Activated CD4-positive, alpha-beta memory T cell treated with anti-CD3 and anti-CD28 coated beads, Interleukin-2, amount 10 ng/mL, durations not matched to agents 7 days and 5 days (primary cell): ENCODE measurements at regions not wholly inside any gene's neighbourhood (a gene's known extent, or its start where the extent isn't known, plus 50 kb on each side); places are given as distances from the start of the nearest gene placed in this dataset.

ENCODE experiments used
- CTCF ChIA-PET: fragments of 350-600 bp; sonication (Branson Sonifier 250); formaldehyde crosslinking; loops from one replicate; lab custom pipeline; 2021; ENCODE audit warnings: antibody characterized with exemption, inconsistent platforms; lab: Charles Lee
- POLR2A ChIA-PET: fragments of 350-600 bp; sonication (Branson Sonifier 250); formaldehyde crosslinking; loops from one replicate; lab custom pipeline; 2021; ENCODE audit warnings: antibody characterized with exemption; lab: Charles Lee
- DNase-seq: peaks from one replicate; pipeline ENCODE4 v3.0.0-alpha.2; 2020
- H3K27ac Mint-ChIP-seq: one replicate; pipeline ENCODE4 v1.8.0; 2021; ENCODE audit warnings: mild to moderate bottlenecking, mixed read lengths
- H3K27me3 Mint-ChIP-seq: one replicate; pipeline ENCODE4 v1.8.0; 2021; ENCODE audit warnings: mixed read lengths
- H3K36me3 Mint-ChIP-seq: one replicate; pipeline ENCODE4 v1.8.0; 2021; ENCODE audit warnings: low read depth, mixed read lengths
- H3K4me1 Mint-ChIP-seq: one replicate; pipeline ENCODE4 v1.8.0; 2021; ENCODE audit warnings: mixed read lengths
- H3K4me3 Mint-ChIP-seq: one replicate; pipeline ENCODE4 v1.8.0; 2021; ENCODE audit warnings: mild to moderate bottlenecking, mixed read lengths
- H3K9me3 Mint-ChIP-seq: one replicate; pipeline ENCODE4 v1.8.0; 2021; ENCODE audit warnings: mixed read lengths

GRCh38 chr7:37532636-37533035 lies 84.0 kb upstream of the ELMO1 start:
- no peaks in the 10 kb centered on the region for H3K4me1 Mint-ChIP-seq
- H3K4me3 Mint-ChIP-seq: no peak overlapping the region
- ChIA-PET POLR2A (no interaction called here), CTCF (interaction anchor here (1.0 kb wide), 1 partner anchor 37 kb away, joined by 3 read pairs; no protein-coding TSS in a partner anchor)
- no peak overlapping the region for H3K27ac Mint-ChIP-seq
- DNase-seq: no peak
- H3K9me3 Mint-ChIP-seq: no peaks in the 10 kb centered on the region
- H3K27me3 Mint-ChIP-seq: peaks cover 16% of the 10 kb centered on the region
- H3K36me3 Mint-ChIP-seq: no peaks in the 10 kb centered on the region

DNA sequence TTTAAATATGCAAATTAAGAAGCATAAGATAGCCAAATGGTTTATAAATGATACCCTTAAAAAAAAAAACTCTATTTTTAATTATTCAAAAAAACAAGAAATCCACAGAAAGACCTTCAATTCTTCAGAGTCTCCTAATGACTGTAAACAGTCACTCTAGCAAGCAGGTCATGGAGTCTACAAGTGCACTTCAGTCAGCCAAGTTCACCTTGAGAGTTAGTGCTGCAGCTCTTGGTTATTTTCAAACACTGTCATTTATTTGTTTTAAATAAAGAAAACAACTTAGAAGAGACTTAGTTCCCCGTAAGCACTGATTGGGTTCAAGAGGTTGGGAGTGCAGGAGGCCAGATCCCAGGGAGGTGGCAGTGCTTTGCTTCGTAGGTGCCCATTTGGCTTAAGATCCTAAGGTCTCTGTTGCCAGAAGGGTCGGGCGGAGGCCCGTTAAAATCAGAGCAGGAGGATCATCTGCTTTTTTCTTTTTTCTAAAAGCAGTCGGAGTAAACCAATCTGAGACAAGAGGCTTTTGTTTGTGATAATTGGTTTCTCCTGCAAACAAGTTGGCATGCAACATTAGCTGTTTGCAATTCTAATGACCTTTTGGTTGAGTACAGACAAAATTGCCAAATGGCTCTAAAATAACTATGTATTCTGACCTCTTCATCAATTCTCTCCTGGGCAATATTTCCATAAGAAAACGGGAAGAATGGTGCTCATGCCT lies 86.4 kb upstream of the ELMO1 start:
- Mint-ChIP-seq H3K27ac (no peak overlapping the region), H3K4me1 (no peaks in the 10 kb centered on the region), H3K27me3 (peaks cover 17% of the 10 kb centered on the region), H3K9me3 (no peaks in the 10 kb centered on the region), H3K36me3 (no peaks in the 10 kb centered on the region), H3K4me3 (no peak overlapping the region)
- no peak for DNase-seq
- ChIA-PET POLR2A (no interaction called here), CTCF (no interaction called here)

DNA sequence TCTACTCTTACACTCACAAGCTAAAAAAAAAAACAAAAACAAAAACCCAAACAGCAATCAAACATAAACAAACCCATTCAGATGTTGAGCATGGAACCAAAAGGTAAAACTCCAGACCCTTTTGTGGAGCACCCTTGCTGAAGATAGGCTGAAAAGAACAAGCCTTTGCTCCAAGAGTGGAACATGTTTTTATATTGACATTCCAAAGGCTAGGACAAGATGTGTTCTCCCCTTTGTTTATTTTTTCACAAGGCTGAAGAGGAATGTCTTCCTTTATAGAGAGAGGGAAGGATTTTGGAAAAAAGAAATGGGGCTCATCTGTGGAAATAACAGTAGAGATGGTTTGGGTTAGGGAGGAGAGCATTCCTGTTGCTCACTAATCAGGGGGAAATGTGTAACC lies 87.2 kb upstream of the ELMO1 start:
- Mint-ChIP-seq H3K4me3 (no peak overlapping the region), H3K9me3 (no peaks in the 10 kb centered on the region), H3K4me1 (no peaks in the 10 kb centered on the region), H3K36me3 (no peaks in the 10 kb centered on the region), H3K27me3 (peaks cover 17% of the 10 kb centered on the region), H3K27ac (no peak overlapping the region)
- no peak for DNase-seq
- CTCF ChIA-PET: no interaction called here
- POLR2A ChIA-PET: no interaction called here

GRCh38 chr7:37536706-37537105 lies 88.0 kb upstream of the ELMO1 start:
- no peak overlapping the region for H3K4me3 Mint-ChIP-seq
- H3K27ac Mint-ChIP-seq: no peak overlapping the region
- ChIA-PET POLR2A (no interaction called here), CTCF (no interaction called here)
- no peak for DNase-seq
- no peaks in the 10 kb centered on the region for H3K36me3 Mint-ChIP-seq
- H3K27me3 Mint-ChIP-seq: peaks cover 13% of the 10 kb centered on the region
- no peaks in the 10 kb centered on the region for H3K4me1 Mint-ChIP-seq
- no peaks in the 10 kb centered on the region for H3K9me3 Mint-ChIP-seq

DNA sequence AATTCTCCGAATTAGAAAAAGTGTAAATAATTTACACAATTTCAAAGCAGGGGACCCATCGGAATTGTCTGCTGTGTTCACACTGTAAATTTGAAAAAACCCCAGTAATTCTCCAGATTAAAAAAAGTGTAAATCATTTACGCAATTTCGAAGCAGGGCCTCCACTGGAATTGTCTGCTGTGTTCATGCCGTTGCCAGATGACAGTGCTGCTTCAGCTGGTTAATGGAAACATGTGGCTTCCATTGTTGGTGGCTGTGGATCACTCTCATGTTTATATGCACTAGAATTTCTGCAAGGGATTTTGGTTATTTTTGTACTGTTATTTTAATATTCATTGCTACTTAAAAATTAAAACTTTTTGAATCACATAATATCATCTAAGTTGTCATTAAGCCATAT lies 88.8 kb upstream of the ELMO1 start:
- Mint-ChIP-seq H3K36me3 (no peaks in the 10 kb centered on the region), H3K9me3 (no peaks in the 10 kb centered on the region), H3K27ac (no peak overlapping the region), H3K4me3 (no peak overlapping the region), H3K27me3 (peaks cover 10% of the 10 kb centered on the region), H3K4me1 (no peaks in the 10 kb centered on the region)
- DNase-seq: no peak
- ChIA-PET CTCF (no interaction called here), POLR2A (no interaction called here)

DNA sequence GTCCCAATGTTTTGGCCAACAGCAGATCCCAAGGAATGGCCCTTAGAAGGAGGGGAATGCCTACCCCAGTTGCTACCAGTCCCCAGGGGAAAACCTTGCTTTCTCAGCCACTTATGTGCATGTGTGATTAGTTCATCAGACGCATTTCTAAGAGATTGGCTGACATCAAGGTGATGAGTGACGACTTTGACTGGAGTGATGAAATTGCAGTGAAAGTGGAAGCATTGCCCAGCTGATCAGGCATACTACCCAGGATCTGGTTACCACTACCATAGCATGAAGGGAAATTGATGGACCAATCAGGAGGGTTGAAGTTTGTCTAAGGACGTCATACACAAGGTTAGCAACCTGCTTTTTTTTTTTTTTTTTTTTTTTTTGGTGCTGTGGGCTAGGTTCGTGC lies 90.3 kb upstream of the ELMO1 start:
- no peak overlapping the region for H3K27ac Mint-ChIP-seq
- no peaks in the 10 kb centered on the region for H3K36me3 Mint-ChIP-seq
- H3K4me1 Mint-ChIP-seq: no peaks in the 10 kb centered on the region
- no peak for DNase-seq
- no peak overlapping the region for H3K4me3 Mint-ChIP-seq
- H3K9me3 Mint-ChIP-seq: no peaks in the 10 kb centered on the region
- ChIA-PET POLR2A (no interaction called here), CTCF (no interaction called here)
- peaks cover 9% of the 10 kb centered on the region for H3K27me3 Mint-ChIP-seq

- H3K9me3 Mint-ChIP-seq: no peaks in the 10 kb centered on the region
- H3K27ac Mint-ChIP-seq: no peak overlapping the region
- ChIA-PET POLR2A (no interaction called here), CTCF (no interaction called here)
- H3K36me3 Mint-ChIP-seq: no peaks in the 10 kb centered on the region
- no peak for DNase-seq
- no peak overlapping the region for H3K4me3 Mint-ChIP-seq
- no peaks in the 10 kb centered on the region for H3K4me1 Mint-ChIP-seq
- peaks cover 9% of the 10 kb centered on the region for H3K27me3 Mint-ChIP-seq
These were observed 92.3 kb upstream of the ELMO1 start for GRCh38 chr7:37540917-37541316.

DNA sequence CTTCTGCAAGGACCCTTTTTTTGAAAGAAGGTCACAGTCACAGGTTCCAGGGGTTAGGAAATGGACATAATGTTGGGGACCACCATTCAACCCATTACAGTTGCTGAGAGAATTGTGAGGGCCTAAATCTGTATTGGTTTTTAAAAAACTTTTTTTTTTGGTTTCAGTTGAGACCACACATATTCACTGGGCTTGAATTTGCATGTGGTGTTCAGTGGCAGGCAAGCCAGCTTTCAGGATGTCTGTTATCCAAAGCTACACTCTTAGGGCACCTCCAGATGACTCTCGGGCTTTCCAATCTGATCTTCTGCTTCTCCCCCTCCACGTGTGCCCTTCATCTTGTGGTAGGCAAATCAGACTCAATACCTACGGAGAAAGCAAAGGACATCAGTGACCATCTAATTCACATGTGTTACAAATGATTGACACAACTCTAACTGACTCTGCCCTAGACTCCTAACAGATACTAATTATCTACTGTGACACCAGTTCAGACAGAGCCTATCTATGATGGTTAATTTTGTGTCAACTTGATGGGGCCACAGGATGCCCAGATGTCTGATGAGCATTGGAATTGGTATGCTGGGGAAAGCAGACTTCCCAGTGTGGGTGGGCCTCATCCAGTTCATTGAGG lies 93.3 kb upstream of the ELMO1 start:
- Mint-ChIP-seq H3K9me3 (no peaks in the 10 kb centered on the region), H3K36me3 (no peaks in the 10 kb centered on the region), H3K4me3 (no peak overlapping the region), H3K4me1 (no peaks in the 10 kb centered on the region), H3K27me3 (peaks cover 11% of the 10 kb centered on the region), H3K27ac (no peak overlapping the region)
- CTCF ChIA-PET: no interaction called here
- DNase-seq: no peak
- POLR2A ChIA-PET: no interaction called here

- no peaks in the 10 kb centered on the region for H3K36me3 Mint-ChIP-seq
- no peaks in the 10 kb centered on the region for H3K4me1 Mint-ChIP-seq
- no peak overlapping the region for H3K27ac Mint-ChIP-seq
- CTCF ChIA-PET: no interaction called here
- no peak overlapping the region for H3K4me3 Mint-ChIP-seq
- no peaks in the 10 kb centered on the region for H3K9me3 Mint-ChIP-seq
- no peak for DNase-seq
- H3K27me3 Mint-ChIP-seq: peaks cover 15% of the 10 kb centered on the region
- POLR2A ChIA-PET: no interaction called here
These were observed 97.2 kb upstream of the ELMO1 start for GRCh38 chr7:37545619-37546534.

DNA sequence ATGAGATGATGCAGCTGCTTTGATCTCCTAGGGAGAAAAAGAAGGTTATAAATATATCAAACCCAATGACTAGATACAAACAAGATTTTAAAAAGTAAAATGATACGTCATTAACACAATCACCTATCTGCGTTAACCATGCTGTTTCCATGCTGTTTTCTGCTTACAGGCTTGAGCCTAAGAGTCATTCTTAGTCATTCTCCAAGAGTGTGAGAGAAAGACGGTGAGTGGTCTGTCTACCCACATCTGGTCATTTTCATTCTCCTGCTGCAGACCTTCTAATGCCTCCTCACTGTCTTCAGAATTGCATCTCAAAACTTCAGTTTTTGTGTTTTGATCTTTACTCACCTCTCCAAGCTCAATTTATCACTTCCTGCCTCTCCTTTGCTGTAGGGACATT lies 98.0 kb upstream of the ELMO1 start:
- Mint-ChIP-seq H3K4me3 (no peak overlapping the region), H3K27me3 (peaks cover 18% of the 10 kb centered on the region), H3K27ac (no peak overlapping the region), H3K36me3 (no peaks in the 10 kb centered on the region), H3K9me3 (no peaks in the 10 kb centered on the region), H3K4me1 (no peaks in the 10 kb centered on the region)
- POLR2A ChIA-PET: no interaction called here
- CTCF ChIA-PET: no interaction called here
- no peak for DNase-seq

DNA sequence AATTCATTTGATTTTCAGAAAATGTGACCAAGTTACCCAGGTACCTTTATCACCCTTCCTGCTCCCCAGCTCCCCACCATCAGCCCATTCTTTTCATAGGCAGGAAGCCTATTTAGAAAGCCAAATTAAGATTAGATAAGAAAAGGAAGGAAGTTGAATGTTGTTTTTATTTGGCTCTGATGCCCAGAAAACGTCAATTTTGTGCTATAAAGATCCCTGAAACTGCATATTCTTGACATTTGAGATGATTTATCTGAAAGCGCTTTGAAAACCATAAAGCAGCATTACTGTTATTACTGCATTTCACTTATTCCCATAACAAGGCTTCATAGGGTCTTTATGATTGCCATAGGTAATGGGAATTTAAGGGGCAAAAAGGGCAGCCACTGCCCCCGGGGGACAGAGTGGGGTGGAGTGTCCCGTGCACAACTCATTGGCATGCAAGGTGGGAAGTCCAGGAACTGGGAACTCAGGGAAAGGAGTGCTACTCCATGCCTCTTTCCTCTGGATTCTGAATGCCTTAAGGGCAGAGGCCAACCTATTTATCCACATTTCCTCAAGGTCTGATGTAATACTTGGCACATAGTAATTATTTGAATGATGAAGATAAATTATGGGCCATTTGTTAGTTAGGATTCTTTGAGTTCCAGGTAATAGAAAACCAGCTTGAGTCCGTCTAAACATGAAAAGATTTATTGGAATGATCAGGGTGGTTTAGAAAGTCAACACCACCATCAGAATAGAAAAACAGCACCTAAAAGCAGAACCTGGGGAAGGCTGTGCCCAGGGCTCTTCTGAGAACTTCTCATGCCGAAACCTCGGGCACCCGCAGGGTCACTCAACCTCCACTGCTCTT lies 100.6 kb upstream of the ELMO1 start:
- Mint-ChIP-seq H3K4me3 (no peak overlapping the region), H3K36me3 (no peaks in the 10 kb centered on the region), H3K27ac (no peak overlapping the region), H3K27me3 (peaks cover 18% of the 10 kb centered on the region), H3K9me3 (no peaks in the 10 kb centered on the region), H3K4me1 (no peaks in the 10 kb centered on the region)
- ChIA-PET POLR2A (interaction anchor here (0.6 kb wide), 1 partner anchor 505 kb away, joined by 3 read pairs; no protein-coding TSS in a partner anchor), CTCF (no interaction called here)
- no peak for DNase-seq

DNA sequence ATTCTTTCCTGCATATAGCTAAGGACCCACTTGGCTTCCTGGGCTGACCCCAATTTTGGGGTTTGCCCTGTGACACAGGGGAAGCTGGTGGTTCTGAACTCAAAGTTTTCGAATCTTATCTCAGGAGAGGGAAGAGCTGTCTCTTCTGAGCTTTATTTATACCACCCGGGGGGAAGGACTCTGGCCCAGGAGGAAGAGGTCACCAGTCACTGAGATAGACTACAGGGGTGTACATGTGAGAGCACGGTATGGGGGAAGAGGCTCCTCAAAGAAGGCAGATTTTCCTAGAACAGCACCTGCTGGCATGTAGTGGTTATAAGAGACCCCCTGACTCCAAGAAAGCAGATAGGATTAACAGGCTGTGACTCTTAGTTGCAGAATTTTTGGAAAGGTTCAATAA lies 101.8 kb upstream of the ELMO1 start:
- no peaks in the 10 kb centered on the region for H3K9me3 Mint-ChIP-seq
- H3K4me1 Mint-ChIP-seq: no peaks in the 10 kb centered on the region
- DNase-seq: no peak
- ChIA-PET CTCF (no interaction called here), POLR2A (no interaction called here)
- H3K27me3 Mint-ChIP-seq: peaks cover 16% of the 10 kb centered on the region
- no peak overlapping the region for H3K4me3 Mint-ChIP-seq
- no peaks in the 10 kb centered on the region for H3K36me3 Mint-ChIP-seq
- H3K27ac Mint-ChIP-seq: no peak overlapping the region

DNA sequence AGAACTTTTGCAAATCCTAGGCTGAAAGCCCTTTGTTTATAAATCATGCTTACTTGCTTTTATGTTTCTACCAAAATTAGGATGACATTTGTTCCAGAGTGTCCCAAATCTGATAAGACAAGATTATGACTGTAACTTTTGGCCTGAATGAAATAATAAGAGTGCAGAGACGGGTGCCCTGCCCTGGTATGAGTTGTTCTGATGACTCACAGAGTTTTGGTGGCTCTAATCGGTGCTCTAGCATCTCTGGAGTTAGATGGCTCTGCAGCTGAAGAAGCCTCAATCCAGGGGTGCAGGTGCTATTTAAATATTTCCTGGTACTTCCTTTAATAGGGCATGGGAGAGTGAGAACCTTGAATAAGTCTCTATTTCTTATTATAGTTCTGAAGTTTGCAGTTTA lies 102.2 kb upstream of the ELMO1 start:
- POLR2A ChIA-PET: no interaction called here
- Mint-ChIP-seq H3K4me1 (no peaks in the 10 kb centered on the region), H3K36me3 (no peaks in the 10 kb centered on the region), H3K9me3 (no peaks in the 10 kb centered on the region), H3K27me3 (peaks cover 15% of the 10 kb centered on the region), H3K4me3 (no peak overlapping the region), H3K27ac (no peak overlapping the region)
- CTCF ChIA-PET: no interaction called here
- no peak for DNase-seq
